HEK293 (cell line): ENCODE measurements at regions not wholly inside any gene's neighbourhood (a gene's known extent, or its start where the extent isn't known, plus 50 kb on each side); places are given as distances from the start of the nearest gene placed in this dataset.

Source experiments
- CTCF ChIA-PET: fragments of 350-600 bp; formaldehyde crosslinking; extraction: SDS; loops from one replicate; lab custom pipeline; 2021; ENCODE audit warnings: antibody characterized with exemption; lab: Yijun Ruan, JAX
- POLR2A ChIA-PET: fragments of 300-600 bp; formaldehyde crosslinking; extraction: SDS; loops from one replicate; lab custom pipeline; 2020; ENCODE audit warnings: antibody characterized with exemption, inconsistent platforms; lab: Yijun Ruan, JAX
- H3K27ac ChIP-seq: fragments of 200-500 bp; sonication (Bioruptor generic); 2 replicates; pipeline ENCODE4 v1.5.1; 2014; ENCODE audit warnings: low read depth, low read length, control low read depth, inconsistent platforms; ENCODE audit errors: extremely low read depth
- H3K36me3 ChIP-seq, 2 experiments: fragments of 200-500 bp in 1 of 2; sonication (Bioruptor generic) in 1 of 2; 1 replicate in 1 of 2; 2 replicates in 1 of 2; pipeline ENCODE4 v1.5.1; 2014 to 2017; ENCODE audit warnings: inconsistent platforms in 2 of 2, low read length in 2 of 2; ENCODE audit not compliant: control insufficient read depth in 2 of 2, insufficient read depth in 1 of 2
- H3K4me1 ChIP-seq: fragments of 200-500 bp; sonication (Bioruptor generic); 2 replicates; pipeline ENCODE4 v1.5.1; 2014; ENCODE audit warnings: mild to moderate bottlenecking, low read length, inconsistent platforms; ENCODE audit not compliant: control insufficient read depth, insufficient read depth
- H3K4me3 ChIP-seq: 2 replicates; pipeline ENCODE4 v1.5.1; 2011; ENCODE audit warnings: low read depth, mild to moderate bottlenecking, control low read depth, low read length, moderate library complexity
- H3K9me3 ChIP-seq: fragments of 200-500 bp; sonication (Bioruptor generic); 2 replicates; pipeline ENCODE4 v1.5.1; 2014; ENCODE audit warnings: low read depth, low read length, inconsistent platforms; ENCODE audit not compliant: control insufficient read depth, insufficient read depth
- CTCF ChIP-seq: fragments of 450-650 bp; formaldehyde crosslinking; IDR thresholded peaks from 2 replicates; pipeline ENCODE4 v1.5.1; 2016; ENCODE audit warnings: missing biosample characterization, missing genetic modification characterization
- HOXD13 ChIP-seq: sonication (generic); formaldehyde crosslinking; IDR thresholded peaks from 2 replicates; pipeline ENCODE4 v1.8.0; 2022; ENCODE audit warnings: missing genetic modification reagents, borderline replicate concordance
- INSM2 ChIP-seq: fragments of 450-650 bp; formaldehyde crosslinking; IDR thresholded peaks from 2 replicates; pipeline ENCODE4 v1.5.1; 2016; ENCODE audit warnings: missing biosample characterization, missing genetic modification characterization
- OSR2 ChIP-seq: fragments of 450-650 bp; formaldehyde crosslinking; IDR thresholded peaks from 2 replicates; pipeline ENCODE4 v1.5.1; 2016; ENCODE audit warnings: missing biosample characterization, missing genetic modification characterization
- PRDM2 ChIP-seq: fragments of 450-650 bp; formaldehyde crosslinking; IDR thresholded peaks from 2 replicates; pipeline ENCODE4 v1.5.1; 2016; ENCODE audit warnings: missing biosample characterization, missing genetic modification characterization, borderline replicate concordance
- REPIN1 ChIP-seq: fragments of 450-650 bp; formaldehyde crosslinking; IDR thresholded peaks from 2 replicates; pipeline ENCODE4 v1.5.1; 2017; ENCODE audit warnings: missing biosample characterization, missing genetic modification characterization, low read depth
- SCRT1 ChIP-seq: fragments of 450-650 bp; formaldehyde crosslinking; IDR thresholded peaks from 2 replicates; pipeline ENCODE4 v1.5.1; 2016; ENCODE audit warnings: missing biosample characterization, missing genetic modification characterization, borderline replicate concordance
- SCRT2 ChIP-seq: fragments of 450-650 bp; formaldehyde crosslinking; IDR thresholded peaks from 2 replicates; pipeline ENCODE4 v1.5.1; 2016; ENCODE audit warnings: missing biosample characterization, missing genetic modification characterization
- SP3 ChIP-seq: fragments of 450-650 bp; formaldehyde crosslinking; IDR thresholded peaks from 2 replicates; pipeline ENCODE4 v1.5.1; 2016; ENCODE audit warnings: missing biosample characterization, missing genetic modification characterization
- SP7 ChIP-seq: fragments of 450-650 bp; formaldehyde crosslinking; IDR thresholded peaks from 2 replicates; pipeline ENCODE4 v1.5.1; 2016; ENCODE audit warnings: missing biosample characterization, missing genetic modification characterization
- ZBTB8A ChIP-seq: fragments of 450-650 bp; formaldehyde crosslinking; IDR thresholded peaks from 2 replicates; pipeline ENCODE4 v1.5.1; 2016; ENCODE audit warnings: missing biosample characterization, missing genetic modification characterization
- ZNF175 ChIP-seq: fragments of 450-650 bp; formaldehyde crosslinking; IDR thresholded peaks from 2 replicates; pipeline ENCODE4 v1.5.1; 2016; ENCODE audit warnings: missing biosample characterization, missing genetic modification characterization
- ZNF221 ChIP-seq: fragments of 450-650 bp; formaldehyde crosslinking; IDR thresholded peaks from 2 replicates; pipeline ENCODE4 v1.5.1; 2017; ENCODE audit warnings: missing biosample characterization, missing genetic modification characterization, borderline replicate concordance
- ZNF248 ChIP-seq: fragments of 450-650 bp; formaldehyde crosslinking; IDR thresholded peaks from 2 replicates; pipeline ENCODE4 v1.5.1; 2017; ENCODE audit warnings: missing biosample characterization, missing genetic modification characterization
- ZNF26 ChIP-seq: fragments of 450-650 bp; formaldehyde crosslinking; IDR thresholded peaks from 2 replicates; pipeline ENCODE4 v1.5.1; 2016; ENCODE audit warnings: missing biosample characterization, missing genetic modification characterization
- ZNF266 ChIP-seq: fragments of 450-650 bp; formaldehyde crosslinking; IDR thresholded peaks from 2 replicates; pipeline ENCODE4 v1.5.1; 2016; ENCODE audit warnings: missing biosample characterization, missing genetic modification characterization, low read depth
- ZNF391 ChIP-seq: fragments of 450-650 bp; formaldehyde crosslinking; IDR thresholded peaks from 2 replicates; pipeline ENCODE4 v1.5.1; 2016; ENCODE audit warnings: low read depth, missing biosample characterization, missing genetic modification characterization, borderline replicate concordance
- ZNF394 ChIP-seq: fragments of 450-650 bp; formaldehyde crosslinking; IDR thresholded peaks from 2 replicates; pipeline ENCODE4 v1.5.1; 2016; ENCODE audit warnings: missing biosample characterization, missing genetic modification characterization, mild to moderate bottlenecking, moderate library complexity, borderline replicate concordance
- ZNF404 ChIP-seq: fragments of 450-650 bp; formaldehyde crosslinking; IDR thresholded peaks from 2 replicates; pipeline ENCODE4 v1.5.1; 2017; ENCODE audit warnings: missing biosample characterization, missing genetic modification characterization
- ZNF549 ChIP-seq: fragments of 450-650 bp; IDR thresholded peaks from 2 replicates; pipeline ENCODE4 v1.5.1; 2018; ENCODE audit warnings: missing biosample characterization, missing genetic modification characterization, mild to moderate bottlenecking, inconsistent platforms, moderate library complexity
- ZNF558 ChIP-seq: fragments of 450-650 bp; formaldehyde crosslinking; IDR thresholded peaks from 2 replicates; pipeline ENCODE4 v1.5.1; 2016; ENCODE audit warnings: missing biosample characterization, missing genetic modification characterization
- ZNF571 ChIP-seq: fragments of 450-650 bp; formaldehyde crosslinking; IDR thresholded peaks from 2 replicates; pipeline ENCODE4 v1.5.0; 2017; ENCODE audit warnings: missing biosample characterization, missing genetic modification characterization
- ZNF610 ChIP-seq: fragments of 450-650 bp; formaldehyde crosslinking; IDR thresholded peaks from 2 replicates; pipeline ENCODE4 v1.5.1; 2016; ENCODE audit warnings: missing biosample characterization, missing genetic modification characterization, borderline replicate concordance
- ZNF621 ChIP-seq: fragments of 450-650 bp; formaldehyde crosslinking; IDR thresholded peaks from 2 replicates; pipeline ENCODE4 v1.5.1; 2017; ENCODE audit warnings: missing biosample characterization, missing genetic modification characterization

GRCh38 chr11:119912229-119912628 lies 183.2 kb upstream of the NECTIN1 start:
- ChIA-PET POLR2A (no interaction called here), CTCF (no interaction called here)
- Histone ChIP-seq H3K27ac (no peak overlapping the region), H3K4me3 (no peak overlapping the region), H3K9me3 (no peaks in the 10 kb centered on the region), H3K4me1 (no peaks in the 10 kb centered on the region), H3K36me3 (no peaks in the 10 kb centered on the region)
- TF ChIP-seq HOXD13 = no peak
- no peak for TF ChIP-seq ZNF175 (tag by site-specific recombination)
- TF ChIP-seq ZNF549 (tag by site-specific recombination) = no peak
- no peak for TF ChIP-seq CTCF (tag by site-specific recombination)
- TF ChIP-seq REPIN1 = no peak
- no peak for TF ChIP-seq INSM2 (tag by site-specific recombination)
- no peak for TF ChIP-seq ZNF404 (tag by site-specific recombination)

- Histone ChIP-seq H3K4me1 (no peaks in the 10 kb centered on the region), H3K9me3 (no peaks in the 10 kb centered on the region), H3K36me3 (no peaks in the 10 kb centered on the region), H3K27ac (no peak overlapping the region), H3K4me3 (no peak overlapping the region)
- POLR2A ChIA-PET = no interaction called here
- CTCF ChIA-PET = interaction anchor here (0.7 kb wide), 1 partner anchor 258 kb away, joined by 3 read pairs; no protein-coding TSS in a partner anchor
- TF ChIP-seq ZNF26 (tag by site-specific recombination) (no peak), PRDM2 (tag by site-specific recombination) (no peak), SP7 (no peak), ZNF248 (tag by site-specific recombination) (no peak), ZNF394 (tag by site-specific recombination) (no peak), ZNF610 (tag by site-specific recombination) (no peak), ZNF558 (no peak), SP3 (tag by site-specific recombination) (no peak), ZBTB8A (no peak), SCRT2 (tag by site-specific recombination) (peak; percentile 58; the same call in 1 of the 2 replicates), SCRT1 (tag by site-specific recombination) (0 out of 2 replicates have a peak, but pooled peaks have one; percentile 34), OSR2 (tag by site-specific recombination) (no peak), ZNF221 (no peak), ZNF391 (tag by site-specific recombination) (no peak), ZNF621 (tag by site-specific recombination) (no peak), ZNF571 (no peak), ZNF266 (tag by site-specific recombination) (no peak)
These were observed 181.7 kb upstream of the NECTIN1 start for GRCh38 chr11:119910650-119911049.
